ENCODE measurements at regions not wholly inside any gene's neighbourhood (a gene's known extent, or its start where the extent isn't known, plus 50 kb on each side); places are given as distances from the start of the nearest gene placed in this dataset.

DNA sequence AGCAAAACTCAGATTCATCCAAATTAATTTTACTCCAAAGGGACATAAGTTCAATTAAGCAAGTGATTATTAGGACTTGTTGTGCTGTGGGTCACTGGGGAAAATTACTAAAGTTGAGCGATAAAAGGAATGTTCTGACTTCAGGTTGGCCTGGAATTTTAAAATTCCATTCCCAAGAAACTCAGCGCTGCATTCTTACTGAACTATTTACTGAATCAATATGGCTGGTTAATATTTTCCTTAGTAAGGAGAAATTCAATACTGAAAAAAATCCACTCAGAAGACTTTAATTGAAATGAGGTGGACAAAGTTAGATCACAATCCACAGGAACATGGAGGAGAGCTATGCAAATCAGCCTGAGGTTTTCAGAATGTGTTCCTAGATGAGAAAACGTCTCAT, 578.9 kb upstream of the NR5A2 start:
- 79% methylated on average over 3 of the region's 3 CpGs for WGBS
- no peaks in the 10 kb centered on the region for H3K36me3 ChIP-seq
- no peaks in the 10 kb centered on the region for H3K9me3 ChIP-seq
- no peak overlapping the region for H3K4me3 ChIP-seq
- no peaks in the 10 kb centered on the region for H3K4me1 ChIP-seq
- no peak for DNase-seq (ENCODE audit: low spot score in 2 of 2)
- H3K27me3 ChIP-seq = no peaks in the 10 kb centered on the region
- H3K27ac ChIP-seq = no peak overlapping the region
- TF ChIP-seq, protein P1, sequence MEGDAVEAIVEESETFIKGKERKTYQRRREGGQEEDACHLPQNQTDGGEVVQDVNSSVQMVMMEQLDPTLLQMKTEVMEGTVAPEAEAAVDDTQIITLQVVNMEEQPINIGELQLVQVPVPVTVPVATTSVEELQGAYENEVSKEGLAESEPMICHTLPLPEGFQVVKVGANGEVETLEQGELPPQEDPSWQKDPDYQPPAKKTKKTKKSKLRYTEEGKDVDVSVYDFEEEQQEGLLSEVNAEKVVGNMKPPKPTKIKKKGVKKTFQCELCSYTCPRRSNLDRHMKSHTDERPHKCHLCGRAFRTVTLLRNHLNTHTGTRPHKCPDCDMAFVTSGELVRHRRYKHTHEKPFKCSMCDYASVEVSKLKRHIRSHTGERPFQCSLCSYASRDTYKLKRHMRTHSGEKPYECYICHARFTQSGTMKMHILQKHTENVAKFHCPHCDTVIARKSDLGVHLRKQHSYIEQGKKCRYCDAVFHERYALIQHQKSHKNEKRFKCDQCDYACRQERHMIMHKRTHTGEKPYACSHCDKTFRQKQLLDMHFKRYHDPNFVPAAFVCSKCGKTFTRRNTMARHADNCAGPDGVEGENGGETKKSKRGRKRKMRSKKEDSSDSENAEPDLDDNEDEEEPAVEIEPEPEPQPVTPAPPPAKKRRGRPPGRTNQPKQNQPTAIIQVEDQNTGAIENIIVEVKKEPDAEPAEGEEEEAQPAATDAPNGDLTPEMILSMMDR (IDR thresholded peaks at IDR 0.05) = no peak
- TF ChIP-seq POLR2AphosphoS5 (IDR thresholded peaks at IDR 0.05) = no peak
- TF ChIP-seq POLR2A (IDR thresholded peaks at IDR 0.05) = no peak
- TF ChIP-seq EP300 (IDR thresholded peaks at IDR 0.05) = no peak

DNA sequence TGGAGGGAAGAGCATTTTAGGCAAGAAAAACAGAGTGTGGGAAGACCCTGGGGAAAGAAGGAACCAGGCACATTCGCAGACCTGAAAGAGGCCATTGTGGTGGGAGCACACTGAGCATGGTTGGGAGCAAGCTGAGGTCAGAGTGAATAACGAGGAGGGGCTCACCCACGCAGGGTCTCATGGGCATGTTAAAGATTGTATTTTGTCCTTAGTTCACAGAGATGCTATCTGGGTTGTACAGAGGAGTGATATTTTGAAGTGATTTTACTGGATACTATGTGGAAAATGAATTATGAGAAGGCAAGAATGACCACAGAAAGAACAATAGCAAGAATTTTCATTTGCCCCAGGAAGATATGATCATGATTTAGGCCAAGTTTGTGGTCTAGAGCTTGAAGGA, 578.3 kb upstream of the NR5A2 start:
- 69% methylated on average over 3 of the region's 3 CpGs for WGBS

DNA sequence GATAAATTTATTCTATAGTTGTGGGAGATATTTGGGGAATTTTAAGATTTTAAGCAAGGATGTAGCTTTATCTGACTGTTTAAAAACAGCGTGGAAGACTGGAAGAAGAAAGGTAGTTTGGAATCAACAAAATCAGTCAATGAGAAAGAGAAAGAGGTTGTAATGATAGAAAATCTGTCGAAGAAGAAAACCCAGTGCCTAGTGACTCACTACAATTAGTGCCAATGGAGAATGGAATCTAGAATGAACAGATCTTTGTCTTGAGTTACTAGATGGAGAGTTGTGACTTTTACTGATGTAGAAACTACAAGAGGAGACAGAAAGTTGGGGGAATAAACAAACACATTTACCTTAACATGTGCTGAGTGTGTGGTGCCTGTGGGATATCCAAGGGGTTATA, 577.8 kb upstream of the NR5A2 start:
- 55% methylated on average over 2 of the region's 2 CpGs for WGBS
- H3K9me3 ChIP-seq = no peaks in the 10 kb centered on the region
- no peaks in the 10 kb centered on the region for H3K27me3 ChIP-seq
- H3K27ac ChIP-seq = no peak overlapping the region
- no peak for DNase-seq (ENCODE audit: low spot score in 2 of 2)
- no peaks in the 10 kb centered on the region for H3K36me3 ChIP-seq
- H3K4me1 ChIP-seq = no peaks in the 10 kb centered on the region
- no peak overlapping the region for H3K4me3 ChIP-seq
- TF ChIP-seq EP300 (IDR thresholded peaks at IDR 0.05) (no peak), POLR2A (IDR thresholded peaks at IDR 0.05) (no peak), POLR2AphosphoS5 (IDR thresholded peaks at IDR 0.05) (no peak)
- TF ChIP-seq, protein P1 (IDR thresholded peaks at IDR 0.05) = no peak

More for the DNA sequence above, 578.3 kb upstream of the NR5A2 start:
- Histone ChIP-seq H3K4me3 (no peak overlapping the region), H3K27me3 (no peaks in the 10 kb centered on the region), H3K4me1 (no peaks in the 10 kb centered on the region), H3K9me3 (no peaks in the 10 kb centered on the region), H3K27ac (no peak overlapping the region), H3K36me3 (no peaks in the 10 kb centered on the region)
- no peak for DNase-seq (ENCODE audit: low spot score in 2 of 2)
- TF ChIP-seq EP300 (IDR thresholded peaks at IDR 0.05) (no peak), POLR2AphosphoS5 (IDR thresholded peaks at IDR 0.05) (no peak), POLR2A (IDR thresholded peaks at IDR 0.05) (no peak)
- TF ChIP-seq, protein P1 (IDR thresholded peaks at IDR 0.05) = no peak

DNA sequence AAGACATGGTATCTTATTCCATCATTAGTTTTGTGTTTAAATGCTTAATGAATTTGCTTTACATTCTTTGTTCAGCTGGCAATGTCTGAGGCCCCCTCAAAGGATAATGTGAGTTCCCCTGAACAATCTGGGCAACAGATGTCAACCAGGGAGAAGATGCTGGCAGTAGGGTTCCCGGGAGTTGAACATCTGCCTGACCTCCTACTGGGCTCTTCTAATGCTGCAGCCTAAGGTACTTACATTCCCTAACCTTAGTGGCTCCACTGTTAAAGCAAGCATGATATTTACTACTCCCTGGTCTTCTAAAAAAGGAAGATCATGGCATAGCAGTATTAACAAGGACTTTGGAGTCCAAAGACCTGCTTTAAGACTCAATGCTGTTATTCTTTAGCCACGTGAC, 574.9 kb upstream of the NR5A2 start:
- TF ChIP-seq, protein P1 (IDR thresholded peaks at IDR 0.05) = no peak
- no peak for TF ChIP-seq POLR2A (IDR thresholded peaks at IDR 0.05)
- no peak for TF ChIP-seq EP300 (IDR thresholded peaks at IDR 0.05)
- TF ChIP-seq POLR2AphosphoS5 (IDR thresholded peaks at IDR 0.05) = no peak
- H3K36me3 ChIP-seq = no peaks in the 10 kb centered on the region
- no peak overlapping the region for H3K27ac ChIP-seq
- no peaks in the 10 kb centered on the region for H3K4me1 ChIP-seq
- DNase-seq (ENCODE audit: low spot score in 2 of 2) = no peak
- H3K4me3 ChIP-seq = no peak overlapping the region
- 68% methylated on average over 2 of the region's 2 CpGs for WGBS
- no peaks in the 10 kb centered on the region for H3K27me3 ChIP-seq
- H3K9me3 ChIP-seq = no peaks in the 10 kb centered on the region

DNA sequence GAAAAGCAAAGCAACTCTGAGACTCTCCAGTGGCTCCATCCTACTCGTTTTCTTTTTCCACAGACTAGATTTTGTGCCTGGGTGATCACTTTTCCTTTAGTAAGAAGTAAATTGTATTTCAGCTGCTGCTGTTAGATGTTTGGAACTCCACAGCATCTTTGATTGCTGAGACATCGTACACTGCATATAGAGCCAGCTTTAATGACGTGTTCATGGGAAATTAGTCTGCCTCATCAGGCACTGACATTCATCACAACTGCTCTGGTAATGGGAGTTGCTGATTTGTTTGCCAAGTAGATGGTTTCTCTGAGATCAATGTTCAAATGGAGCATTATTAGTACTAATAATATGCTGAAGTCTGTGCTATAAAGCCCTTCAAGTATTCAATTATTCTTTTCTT, 573.8 kb upstream of the NR5A2 start:
- Histone ChIP-seq H3K36me3 (no peaks in the 10 kb centered on the region), H3K27ac (no peak overlapping the region), H3K4me3 (no peak overlapping the region), H3K27me3 (no peaks in the 10 kb centered on the region), H3K9me3 (no peaks in the 10 kb centered on the region), H3K4me1 (no peaks in the 10 kb centered on the region)
- TF ChIP-seq POLR2AphosphoS5 (IDR thresholded peaks at IDR 0.05) = no peak
- TF ChIP-seq POLR2A (IDR thresholded peaks at IDR 0.05) = no peak
- TF ChIP-seq EP300 (IDR thresholded peaks at IDR 0.05) = no peak
- TF ChIP-seq, protein P1 (IDR thresholded peaks at IDR 0.05) = no peak
- WGBS = 60% methylated on average over 3 of the region's 3 CpGs
- DNase-seq (ENCODE audit: low spot score in 2 of 2) = no peak

All from suprapubic skin (tissue), 4 donors.